ENCODE measurements at regions not wholly inside any gene's neighbourhood (a gene's known extent, or its start where the extent isn't known, plus 50 kb on each side); places are given as distances from the start of the nearest gene placed in this dataset.

DNA sequence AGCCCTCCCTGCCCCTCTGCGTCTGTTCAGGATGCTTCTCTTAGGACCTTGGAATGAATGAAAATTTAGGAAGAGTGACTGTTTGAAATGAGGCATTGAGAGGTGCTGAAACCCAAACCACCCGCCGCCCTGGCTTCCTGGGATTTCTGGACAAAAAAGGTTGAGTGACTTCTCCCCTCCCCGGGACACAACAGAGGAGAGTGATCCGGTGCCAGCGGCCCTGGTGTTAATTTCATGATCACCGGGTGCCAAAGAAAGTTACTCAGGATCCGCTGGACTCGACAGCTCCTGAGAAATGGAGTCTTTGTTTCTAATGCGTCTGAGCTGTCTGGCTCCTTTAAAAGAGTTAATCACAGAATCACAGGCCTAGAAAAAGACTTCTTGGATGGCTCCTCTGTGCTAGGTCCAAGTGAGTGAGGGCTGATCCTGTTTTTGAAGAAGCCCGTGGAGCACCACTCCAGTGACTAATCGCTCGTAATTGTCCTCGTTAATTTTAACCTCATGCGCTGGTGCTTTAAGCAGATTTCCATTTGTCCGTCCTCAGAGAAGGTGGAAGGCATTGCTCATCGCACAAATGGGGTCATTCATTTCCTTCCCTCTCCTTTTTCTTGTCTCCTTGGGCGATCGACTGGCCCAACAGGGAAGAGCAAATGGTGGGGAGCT, 144.4 kb upstream of the ZFHX3 start:
- Histone ChIP-seq H3K9me3 (ENCODE audit: severe bottlenecking) (no peaks in the 10 kb centered on the region), H3K4me1 (ENCODE audit: insufficient read depth, poor library complexity, severe bottlenecking) (no peaks in the 10 kb centered on the region), H3K27me3 (ENCODE audit: insufficient read depth, poor library complexity, severe bottlenecking) (no peaks in the 10 kb centered on the region), H3K36me3 (ENCODE audit: low read depth) (no peaks in the 10 kb centered on the region), H3K27ac (ENCODE audit: poor library complexity, severe bottlenecking) (no peak overlapping the region), H3K4me3 (ENCODE audit: severe bottlenecking) (no peak overlapping the region)
- DNase-seq (ENCODE audit: low spot score): no peak
- TF ChIP-seq, protein P1, sequence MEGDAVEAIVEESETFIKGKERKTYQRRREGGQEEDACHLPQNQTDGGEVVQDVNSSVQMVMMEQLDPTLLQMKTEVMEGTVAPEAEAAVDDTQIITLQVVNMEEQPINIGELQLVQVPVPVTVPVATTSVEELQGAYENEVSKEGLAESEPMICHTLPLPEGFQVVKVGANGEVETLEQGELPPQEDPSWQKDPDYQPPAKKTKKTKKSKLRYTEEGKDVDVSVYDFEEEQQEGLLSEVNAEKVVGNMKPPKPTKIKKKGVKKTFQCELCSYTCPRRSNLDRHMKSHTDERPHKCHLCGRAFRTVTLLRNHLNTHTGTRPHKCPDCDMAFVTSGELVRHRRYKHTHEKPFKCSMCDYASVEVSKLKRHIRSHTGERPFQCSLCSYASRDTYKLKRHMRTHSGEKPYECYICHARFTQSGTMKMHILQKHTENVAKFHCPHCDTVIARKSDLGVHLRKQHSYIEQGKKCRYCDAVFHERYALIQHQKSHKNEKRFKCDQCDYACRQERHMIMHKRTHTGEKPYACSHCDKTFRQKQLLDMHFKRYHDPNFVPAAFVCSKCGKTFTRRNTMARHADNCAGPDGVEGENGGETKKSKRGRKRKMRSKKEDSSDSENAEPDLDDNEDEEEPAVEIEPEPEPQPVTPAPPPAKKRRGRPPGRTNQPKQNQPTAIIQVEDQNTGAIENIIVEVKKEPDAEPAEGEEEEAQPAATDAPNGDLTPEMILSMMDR (IDR thresholded peaks at IDR 0.05; ENCODE audit: poor library complexity, severe bottlenecking): no peak
- no peak for ATAC-seq (ENCODE audit: low read depth)

GRCh38 chr16:73191660-73192046, 143.7 kb upstream of the ZFHX3 start:
- Histone ChIP-seq H3K27ac (ENCODE audit: poor library complexity, severe bottlenecking) (no peak overlapping the region), H3K9me3 (ENCODE audit: severe bottlenecking) (no peaks in the 10 kb centered on the region), H3K4me1 (ENCODE audit: insufficient read depth, poor library complexity, severe bottlenecking) (no peaks in the 10 kb centered on the region), H3K27me3 (ENCODE audit: insufficient read depth, poor library complexity, severe bottlenecking) (no peaks in the 10 kb centered on the region), H3K36me3 (ENCODE audit: low read depth) (no peaks in the 10 kb centered on the region), H3K4me3 (ENCODE audit: severe bottlenecking) (no peak overlapping the region)
- DNase-seq (ENCODE audit: low spot score) (no peak), ATAC-seq (ENCODE audit: low read depth) (no peak)
- TF ChIP-seq, protein P1 (IDR thresholded peaks at IDR 0.05; ENCODE audit: poor library complexity, severe bottlenecking): no peak

DNA sequence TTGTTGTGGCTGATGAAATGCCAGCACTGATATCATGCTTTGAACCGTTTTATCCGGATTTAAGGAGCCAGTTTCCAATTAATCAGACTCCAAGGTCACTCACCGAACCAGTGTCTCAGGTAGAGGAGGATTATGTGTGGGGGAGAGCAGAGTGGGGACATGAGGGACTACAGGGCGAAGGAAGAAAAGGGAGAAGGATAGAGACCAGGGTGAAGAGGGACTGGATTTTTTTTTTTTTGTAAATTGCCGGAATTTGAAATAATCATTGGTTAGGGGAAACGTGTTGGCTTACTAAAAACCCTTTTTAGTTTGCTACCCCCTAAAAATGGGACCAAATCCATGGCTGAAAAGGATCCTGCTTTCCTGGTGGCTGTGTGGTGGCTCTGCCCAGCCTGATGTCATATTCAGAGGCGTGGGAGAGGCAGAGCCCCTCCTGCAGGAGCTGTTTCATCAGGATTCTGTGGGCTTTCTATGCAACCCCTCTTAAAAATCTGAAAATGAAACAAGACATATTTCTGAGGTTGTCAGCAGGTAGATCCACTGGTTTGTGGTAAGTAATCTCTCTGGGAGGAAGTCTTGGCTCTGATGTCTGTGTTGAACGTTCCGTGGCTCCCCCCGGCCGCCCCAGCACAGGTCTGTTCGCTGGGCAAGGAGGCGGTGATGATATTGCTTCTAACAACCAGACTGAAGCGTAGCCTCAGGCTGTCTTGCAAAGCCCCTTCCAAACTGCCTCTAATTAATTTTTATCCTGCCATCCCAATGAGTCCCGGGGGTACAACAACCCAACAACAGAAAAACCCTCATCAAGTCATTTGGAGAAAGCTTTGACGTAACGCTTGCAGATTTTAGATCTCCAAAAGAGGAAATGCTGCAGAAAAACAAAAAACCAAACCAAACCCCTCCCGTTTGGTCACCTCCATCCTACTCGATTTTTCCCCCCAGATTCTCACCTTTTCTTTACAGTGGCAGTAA, 143.0 kb upstream of the ZFHX3 start:
- Histone ChIP-seq H3K4me3 (ENCODE audit: severe bottlenecking) (no peak overlapping the region), H3K27me3 (ENCODE audit: insufficient read depth, poor library complexity, severe bottlenecking) (no peaks in the 10 kb centered on the region), H3K4me1 (ENCODE audit: insufficient read depth, poor library complexity, severe bottlenecking) (no peaks in the 10 kb centered on the region), H3K27ac (ENCODE audit: poor library complexity, severe bottlenecking) (no peak overlapping the region), H3K36me3 (ENCODE audit: low read depth) (no peaks in the 10 kb centered on the region), H3K9me3 (ENCODE audit: severe bottlenecking) (no peaks in the 10 kb centered on the region)
- ATAC-seq (ENCODE audit: low read depth) (no peak), DNase-seq (ENCODE audit: low spot score) (no peak)
- TF ChIP-seq, protein P1 (IDR thresholded peaks at IDR 0.05; ENCODE audit: poor library complexity, severe bottlenecking): no peak

DNA sequence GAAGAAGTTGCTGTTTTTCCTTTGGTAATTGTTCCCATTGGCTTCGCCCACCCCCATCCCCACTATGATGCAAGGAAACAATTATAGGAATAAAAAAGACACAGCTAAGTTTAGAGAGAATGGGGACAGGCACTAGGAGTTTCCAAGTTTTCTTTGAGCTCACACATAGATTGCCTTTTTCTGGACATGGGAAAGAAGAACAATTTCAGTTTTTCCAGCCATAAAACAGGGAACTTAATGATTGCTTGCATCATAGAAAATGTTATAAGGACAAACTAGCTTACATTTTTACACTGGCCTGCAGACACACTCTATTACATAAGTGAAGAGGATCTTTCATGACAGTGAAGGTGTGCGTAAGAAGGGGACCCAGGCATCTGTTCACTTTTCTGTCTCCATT, 142.3 kb upstream of the ZFHX3 start:
- no peaks in the 10 kb centered on the region for H3K36me3 ChIP-seq (ENCODE audit: low read depth)
- H3K27ac ChIP-seq (ENCODE audit: poor library complexity, severe bottlenecking): no peak overlapping the region
- no peak overlapping the region for H3K4me3 ChIP-seq (ENCODE audit: severe bottlenecking)
- ATAC-seq (ENCODE audit: low read depth) (no peak), DNase-seq (ENCODE audit: low spot score) (no peak)
- no peaks in the 10 kb centered on the region for H3K27me3 ChIP-seq (ENCODE audit: insufficient read depth, poor library complexity, severe bottlenecking)
- TF ChIP-seq, protein P1 (IDR thresholded peaks at IDR 0.05; ENCODE audit: poor library complexity, severe bottlenecking): no peak
- no peaks in the 10 kb centered on the region for H3K4me1 ChIP-seq (ENCODE audit: insufficient read depth, poor library complexity, severe bottlenecking)
- H3K9me3 ChIP-seq (ENCODE audit: severe bottlenecking): no peaks in the 10 kb centered on the region
